Neural cell (in vitro differentiated cells): ENCODE measurements at regions not wholly inside any gene's neighbourhood (a gene's known extent, or its start where the extent isn't known, plus 50 kb on each side); places are given as distances from the start of the nearest gene placed in this dataset.

ENCODE experiments used
- H2AFZ ChIP-seq: fragments of 200-600, 300-800 bp; sonication (generic), shearing (Covaris generic); 2 replicates; pipeline ENCODE4 v1.6.0; 2014; ENCODE audit warnings: low read depth, mild to moderate bottlenecking, antibody characterized with exemption, low read length, moderate library complexity
- H3F3A ChIP-seq: fragments of 200-600 bp; shearing (Covaris generic); 2 replicates; pipeline ENCODE4 v1.6.1; 2016; ENCODE audit warnings: mild to moderate bottlenecking, moderate library complexity, mixed read lengths, antibody characterized with exemption, low read length; ENCODE audit not compliant: insufficient read depth, poor library complexity, severe bottlenecking
- H3K27ac ChIP-seq: fragments of 200-600, 300-800 bp; sonication (generic), shearing (Covaris generic); 2 replicates; pipeline ENCODE4 v1.5.1; 2014; ENCODE audit warnings: mild to moderate bottlenecking, low read length, moderate library complexity
- H3K27me3 ChIP-seq: fragments of 300-800, 200-600 bp; sonication (generic), shearing (Covaris generic); 2 replicates; pipeline ENCODE4 v1.6.0; 2014; ENCODE audit warnings: mild to moderate bottlenecking, low read depth, low read length, moderate library complexity; ENCODE audit not compliant: insufficient read depth
- H3K36me3 ChIP-seq: fragments of 300-800, 200-600 bp; sonication (generic), shearing (Covaris generic); 2 replicates; pipeline ENCODE4 v1.5.1; 2014; ENCODE audit warnings: mild to moderate bottlenecking, antibody characterized with exemption, low read length, moderate library complexity; ENCODE audit not compliant: insufficient read depth
- H3K4me2 ChIP-seq: fragments of 300-800, 200-600 bp; sonication (generic), shearing (Covaris generic); 2 replicates; pipeline ENCODE4 v1.6.0; 2014; ENCODE audit warnings: mild to moderate bottlenecking, low read length
- H3K4me3 ChIP-seq: fragments of 300-800, 200-600 bp; sonication (generic), shearing (Covaris generic); 2 replicates; pipeline ENCODE4 v1.5.1; 2014; ENCODE audit warnings: mild to moderate bottlenecking, low read length, moderate library complexity
- H3K79me2 ChIP-seq: fragments of 200-600 bp; shearing (Covaris generic); replicated peaks from 2 replicates; pipeline ENCODE4 v1.6.0; 2014; ENCODE audit warnings: mild to moderate bottlenecking, low read length, moderate library complexity; ENCODE audit not compliant: insufficient read depth
- H3K9ac ChIP-seq: fragments of 300-800, 200-600 bp; sonication (generic), shearing (Covaris generic); 2 replicates; pipeline ENCODE4 v1.6.1; 2016; ENCODE audit warnings: mild to moderate bottlenecking, low read length, mixed read lengths
- H3K9me2 ChIP-seq: fragments of 200-600 bp; shearing (Covaris generic); 2 replicates; pipeline ENCODE4 v1.6.1; 2016; ENCODE audit warnings: mild to moderate bottlenecking, low read length, mixed read lengths; ENCODE audit not compliant: insufficient read depth
- H3K9me3 ChIP-seq: fragments of 200-600, 300-800 bp; sonication (generic), shearing (Covaris generic); 2 replicates; pipeline ENCODE4 v1.6.1; 2016; ENCODE audit warnings: mild to moderate bottlenecking, mixed run types, low read length, moderate library complexity, mixed read lengths
- H4K20me1 ChIP-seq: fragments of 200-600 bp; shearing (Covaris generic); 2 replicates; pipeline ENCODE4 v1.6.1; 2016; ENCODE audit warnings: mild to moderate bottlenecking, mixed run types; ENCODE audit not compliant: insufficient read depth
- EP300 ChIP-seq: fragments of 450-650 bp; conservative IDR thresholded peaks from 2 replicates; pipeline ENCODE4 v1.6.1; 2014; ENCODE audit warnings: antibody characterized with exemption, mild to moderate bottlenecking, moderate library complexity; ENCODE audit not compliant: poor library complexity, severe bottlenecking
- EZH2 ChIP-seq: fragments of 200-600, 300-800 bp; shearing (Covaris generic), sonication (generic); IDR thresholded peaks from 2 replicates; pipeline ENCODE4 v1.6.1; 2014; ENCODE audit warnings: antibody characterized with exemption, low read length, borderline replicate concordance, mild to moderate bottlenecking; ENCODE audit not compliant: insufficient read depth, poor library complexity, severe bottlenecking
- MXI1 ChIP-seq: fragments of 450-650 bp; conservative IDR thresholded peaks from 2 replicates; pipeline ENCODE4 v1.6.1; 2014; ENCODE audit warnings: antibody characterized with exemption, mild to moderate bottlenecking; ENCODE audit not compliant: poor library complexity, severe bottlenecking
- POLR2AphosphoS5 ChIP-seq: IDR thresholded peaks from 2 replicates; pipeline ENCODE4 v1.6.1; 2012
- RAD21 ChIP-seq: fragments of 450-650 bp; conservative IDR thresholded peaks from 2 replicates; pipeline ENCODE4 v1.6.1; 2014; ENCODE audit warnings: antibody characterized with exemption, mild to moderate bottlenecking, moderate library complexity
- SMC3 ChIP-seq: fragments of 450-650 bp; conservative IDR thresholded peaks from 2 replicates; pipeline ENCODE4 v1.6.1; 2014; ENCODE audit warnings: antibody characterized with exemption, mild to moderate bottlenecking, moderate library complexity; ENCODE audit not compliant: poor library complexity
- TAF1 ChIP-seq: IDR thresholded peaks from 2 replicates; pipeline ENCODE4 v1.6.1; 2012; ENCODE audit warnings: low read depth
- TF ChIP-seq, protein P1 (sequence below): IDR thresholded peaks from 2 replicates; pipeline ENCODE4 v1.6.1; 2012; ENCODE audit warnings: borderline replicate concordance
- TF ChIP-seq, protein P2 (sequence below): fragments of 450-650 bp; IDR thresholded peaks from 2 replicates; pipeline ENCODE4 v1.5.1; 2014; ENCODE audit warnings: antibody characterized with exemption, mild to moderate bottlenecking, moderate library complexity; ENCODE audit not compliant: poor library complexity, severe bottlenecking

DNA sequence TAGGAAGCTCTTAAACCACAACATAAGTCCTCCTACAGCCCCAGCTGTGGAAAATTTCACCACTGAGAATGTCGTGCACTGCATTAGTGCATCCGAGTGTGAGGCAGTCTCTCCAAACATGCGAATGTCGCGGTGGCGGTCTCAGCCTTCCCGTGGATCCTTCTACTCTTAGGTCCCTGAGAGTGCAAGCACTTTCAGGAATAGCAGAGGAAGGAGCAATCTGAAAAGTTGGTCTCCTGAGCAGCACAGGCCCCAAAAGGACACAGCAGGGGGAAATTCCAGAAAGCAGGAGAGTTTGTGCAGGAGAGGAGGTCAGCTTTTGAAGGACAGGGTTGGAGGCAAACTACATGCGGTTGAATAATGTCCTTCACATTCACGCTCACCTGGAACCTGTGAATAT lies 440.5 kb upstream of the SMIM21 start:
- H3F3A ChIP-seq = no peaks in the 10 kb centered on the region
- H3K79me2 ChIP-seq = no peaks in the 10 kb centered on the region
- no peaks in the 10 kb centered on the region for H3K36me3 ChIP-seq
- H3K9me2 ChIP-seq = no peaks in the 10 kb centered on the region
- TF ChIP-seq, protein P1, sequence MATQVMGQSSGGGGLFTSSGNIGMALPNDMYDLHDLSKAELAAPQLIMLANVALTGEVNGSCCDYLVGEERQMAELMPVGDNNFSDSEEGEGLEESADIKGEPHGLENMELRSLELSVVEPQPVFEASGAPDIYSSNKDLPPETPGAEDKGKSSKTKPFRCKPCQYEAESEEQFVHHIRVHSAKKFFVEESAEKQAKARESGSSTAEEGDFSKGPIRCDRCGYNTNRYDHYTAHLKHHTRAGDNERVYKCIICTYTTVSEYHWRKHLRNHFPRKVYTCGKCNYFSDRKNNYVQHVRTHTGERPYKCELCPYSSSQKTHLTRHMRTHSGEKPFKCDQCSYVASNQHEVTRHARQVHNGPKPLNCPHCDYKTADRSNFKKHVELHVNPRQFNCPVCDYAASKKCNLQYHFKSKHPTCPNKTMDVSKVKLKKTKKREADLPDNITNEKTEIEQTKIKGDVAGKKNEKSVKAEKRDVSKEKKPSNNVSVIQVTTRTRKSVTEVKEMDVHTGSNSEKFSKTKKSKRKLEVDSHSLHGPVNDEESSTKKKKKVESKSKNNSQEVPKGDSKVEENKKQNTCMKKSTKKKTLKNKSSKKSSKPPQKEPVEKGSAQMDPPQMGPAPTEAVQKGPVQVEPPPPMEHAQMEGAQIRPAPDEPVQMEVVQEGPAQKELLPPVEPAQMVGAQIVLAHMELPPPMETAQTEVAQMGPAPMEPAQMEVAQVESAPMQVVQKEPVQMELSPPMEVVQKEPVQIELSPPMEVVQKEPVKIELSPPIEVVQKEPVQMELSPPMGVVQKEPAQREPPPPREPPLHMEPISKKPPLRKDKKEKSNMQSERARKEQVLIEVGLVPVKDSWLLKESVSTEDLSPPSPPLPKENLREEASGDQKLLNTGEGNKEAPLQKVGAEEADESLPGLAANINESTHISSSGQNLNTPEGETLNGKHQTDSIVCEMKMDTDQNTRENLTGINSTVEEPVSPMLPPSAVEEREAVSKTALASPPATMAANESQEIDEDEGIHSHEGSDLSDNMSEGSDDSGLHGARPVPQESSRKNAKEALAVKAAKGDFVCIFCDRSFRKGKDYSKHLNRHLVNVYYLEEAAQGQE = no peak
- no peak for TF ChIP-seq RAD21
- TF ChIP-seq POLR2AphosphoS5 = no peak
- no peak for TF ChIP-seq MXI1
- no peak for TF ChIP-seq EP300
- TF ChIP-seq, protein P2, sequence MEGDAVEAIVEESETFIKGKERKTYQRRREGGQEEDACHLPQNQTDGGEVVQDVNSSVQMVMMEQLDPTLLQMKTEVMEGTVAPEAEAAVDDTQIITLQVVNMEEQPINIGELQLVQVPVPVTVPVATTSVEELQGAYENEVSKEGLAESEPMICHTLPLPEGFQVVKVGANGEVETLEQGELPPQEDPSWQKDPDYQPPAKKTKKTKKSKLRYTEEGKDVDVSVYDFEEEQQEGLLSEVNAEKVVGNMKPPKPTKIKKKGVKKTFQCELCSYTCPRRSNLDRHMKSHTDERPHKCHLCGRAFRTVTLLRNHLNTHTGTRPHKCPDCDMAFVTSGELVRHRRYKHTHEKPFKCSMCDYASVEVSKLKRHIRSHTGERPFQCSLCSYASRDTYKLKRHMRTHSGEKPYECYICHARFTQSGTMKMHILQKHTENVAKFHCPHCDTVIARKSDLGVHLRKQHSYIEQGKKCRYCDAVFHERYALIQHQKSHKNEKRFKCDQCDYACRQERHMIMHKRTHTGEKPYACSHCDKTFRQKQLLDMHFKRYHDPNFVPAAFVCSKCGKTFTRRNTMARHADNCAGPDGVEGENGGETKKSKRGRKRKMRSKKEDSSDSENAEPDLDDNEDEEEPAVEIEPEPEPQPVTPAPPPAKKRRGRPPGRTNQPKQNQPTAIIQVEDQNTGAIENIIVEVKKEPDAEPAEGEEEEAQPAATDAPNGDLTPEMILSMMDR = no peak
- no peak for TF ChIP-seq EZH2
- TF ChIP-seq SMC3 = no peak
- TF ChIP-seq TAF1 = no peak
- no peaks in the 10 kb centered on the region for H3K27me3 ChIP-seq
- no peaks in the 10 kb centered on the region for H4K20me1 ChIP-seq
- H3K27ac ChIP-seq = no peak overlapping the region
- H3K9ac ChIP-seq = no peak overlapping the region
- no peak overlapping the region for H3K4me3 ChIP-seq
- H3K4me2 ChIP-seq = no peak overlapping the region
- no peak overlapping the region for H2AFZ ChIP-seq
- no peaks in the 10 kb centered on the region for H3K9me3 ChIP-seq

DNA sequence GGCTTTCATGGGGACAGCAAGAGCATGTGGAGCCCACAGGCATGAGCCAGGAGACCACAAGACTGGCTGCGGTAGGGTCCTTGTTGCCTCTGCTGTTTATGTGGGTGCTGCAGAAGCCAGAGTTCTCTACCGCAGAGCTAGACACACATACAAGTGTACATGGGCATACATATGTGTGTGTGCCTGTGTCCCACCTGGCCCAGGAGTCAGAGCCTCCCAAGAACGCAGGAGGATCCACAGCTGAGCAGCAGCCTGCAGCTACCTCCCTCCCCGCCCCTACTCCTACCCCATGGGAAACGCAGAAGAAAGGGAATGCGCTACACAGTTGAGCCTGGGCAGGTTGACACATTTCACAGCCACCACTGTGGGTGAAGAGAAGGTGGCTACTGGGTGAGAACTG lies 438.1 kb upstream of the SMIM21 start:
- Histone ChIP-seq H3K27ac (no peak overlapping the region), H3K27me3 (no peaks in the 10 kb centered on the region), H3K4me2 (no peak overlapping the region), H3F3A (no peaks in the 10 kb centered on the region), H4K20me1 (no peaks in the 10 kb centered on the region), H3K9me2 (no peaks in the 10 kb centered on the region), H3K79me2 (no peaks in the 10 kb centered on the region), H3K4me3 (no peak overlapping the region), H3K9me3 (no peaks in the 10 kb centered on the region), H3K36me3 (no peaks in the 10 kb centered on the region), H2AFZ (no peak overlapping the region), H3K9ac (no peak overlapping the region)
- TF ChIP-seq EZH2 (no peak), EP300 (no peak), MXI1 (no peak), TAF1 (no peak), SMC3 (no peak), RAD21 (no peak), POLR2AphosphoS5 (no peak)
- TF ChIP-seq, protein P1 = no peak
- TF ChIP-seq, protein P2 = no peak
